H1 (cell line): ENCODE measurements at regions not wholly inside any gene's neighbourhood (a gene's known extent, or its start where the extent isn't known, plus 50 kb on each side); places are given as distances from the start of the nearest gene placed in this dataset.
"Not testable (repeated sequence)": the region's sequence is repeated elsewhere in the genome, so short reads cannot be mapped to it uniquely, and the experiment has no call there.

Experiments used
- CTCF ChIA-PET: fragments of 300-600 bp; sonication (Branson Sonifier 250); formaldehyde crosslinking; loops from one replicate; lab custom pipeline; 2021; ENCODE audit not compliant: partially characterized antibody; lab: Charles Lee
- POLR2A ChIA-PET: fragments of 300-600 bp; sonication (Branson Sonifier 250); formaldehyde crosslinking; loops from one replicate; lab custom pipeline; 2021; ENCODE audit warnings: inconsistent platforms; ENCODE audit not compliant: partially characterized antibody; lab: Charles Lee
- DNase-seq, 2 experiments: peaks; one replicate each; pipeline versions ENCODE4 v3.0.0 to v3.0.0-alpha.2; 2010 to 2022; ENCODE audit warnings: low spot score in 2 of 2, low read depth in 1 of 2, mixed read lengths in 1 of 2
- FAIRE-seq: peaks from 2 replicates; lab custom pipeline; 2011; peaks lifted over from hg19 to GRCh38; lab: Jason Lieb, UNC
- H2AFZ ChIP-seq: 2 replicates; pipeline ENCODE4 v1.8.1; 2012; ENCODE audit warnings: low read length, inconsistent platforms
- H2AK5ac ChIP-seq: 2 replicates; pipeline ENCODE4 v1.6.1; 2013; ENCODE audit warnings: low read depth, low read length
- H2BK120ac ChIP-seq: replicated peaks from 2 replicates; pipeline ENCODE3; 2013; ENCODE audit warnings: low read depth, low read length, inconsistent platforms
- H2BK12ac ChIP-seq: 2 replicates; pipeline ENCODE4 v1.6.1; 2013; ENCODE audit warnings: low read depth, low read length
- H2BK15ac ChIP-seq: 2 replicates; pipeline ENCODE4 v1.6.1; 2013; ENCODE audit warnings: low read length
- H2BK20ac ChIP-seq: 2 replicates; pipeline ENCODE4 v1.6.1; 2013; ENCODE audit warnings: low read length
- H2BK5ac ChIP-seq: 2 replicates; pipeline ENCODE4 v1.6.1; 2013; ENCODE audit warnings: low read depth, low read length
- H3K14ac ChIP-seq: 2 replicates; pipeline ENCODE4 v1.6.1; 2013; ENCODE audit warnings: inconsistent platforms; ENCODE audit not compliant: insufficient read length
- H3K18ac ChIP-seq: 2 replicates; pipeline ENCODE4 v1.6.1; 2013; ENCODE audit warnings: low read length; ENCODE audit errors: extremely low read depth
- H3K23ac ChIP-seq: 2 replicates; pipeline ENCODE4 v1.6.1; 2013; ENCODE audit warnings: inconsistent platforms; ENCODE audit not compliant: insufficient read length
- H3K23me2 ChIP-seq: 2 replicates; pipeline ENCODE4 v1.6.1; 2013; ENCODE audit warnings: low read depth, low read length
- H3K27ac ChIP-seq: 2 replicates; pipeline ENCODE4 v1.6.1; 2011; ENCODE audit warnings: low read depth, low read length, inconsistent platforms
- H3K27me3 ChIP-seq, 4 experiments: replicated peaks in 1 of 4; 1 replicate in 1 of 4; 2 replicates in 3 of 4; pipeline versions ENCODE4 v1.6.1 to v1.8.1; 2011 to 2013; ENCODE audit warnings: low read length in 3 of 4, mild to moderate bottlenecking in 3 of 4, inconsistent platforms in 2 of 4, mixed read lengths in 2 of 4, moderate library complexity in 1 of 4; ENCODE audit not compliant: control insufficient read depth in 3 of 4, insufficient read depth in 3 of 4; ENCODE audit errors: extremely low read depth in 1 of 4
- H3K36me3 ChIP-seq, 4 experiments: 2 replicates each; pipeline versions ENCODE4 v1.6.1 to v1.8.1; 2011 to 2013; ENCODE audit warnings: mild to moderate bottlenecking in 4 of 4, low read length in 3 of 4, moderate library complexity in 2 of 4, control low read depth in 1 of 4, inconsistent platforms in 1 of 4; ENCODE audit not compliant: insufficient read depth in 4 of 4, control insufficient read depth in 2 of 4
- H3K4ac ChIP-seq: replicated peaks from 2 replicates; pipeline ENCODE3; 2013; ENCODE audit warnings: low read length, low read depth, mixed read lengths, inconsistent platforms; ENCODE audit not compliant: insufficient read length
- H3K4me1 ChIP-seq, 4 experiments: replicated peaks in 1 of 4; 1 replicate in 1 of 4; 2 replicates in 3 of 4; pipeline versions ENCODE4 v1.6.1 to v1.8.1; 2011 to 2013; ENCODE audit warnings: low read length in 3 of 4, inconsistent platforms in 2 of 4, mixed read lengths in 1 of 4; ENCODE audit not compliant: insufficient read depth in 4 of 4, control insufficient read depth in 3 of 4
- H3K4me2 ChIP-seq, 2 experiments: 2 replicates each; pipeline versions ENCODE4 v1.6.1 to v1.8.1; 2011 to 2013; ENCODE audit warnings: low read depth in 2 of 2, low read length in 2 of 2, control low read depth in 1 of 2, inconsistent platforms in 1 of 2, mild to moderate bottlenecking in 1 of 2; ENCODE audit not compliant: insufficient read depth in 1 of 2
- H3K4me3 ChIP-seq, 4 experiments: fragments of 200-600, 300-600 bp in 1 of 4; sonication (generic), shearing (Covaris generic), sonication (Bioruptor Twin) in 1 of 4; 2 replicates each; pipeline versions ENCODE4 v1.5.1 to v1.8.1; 2011 to 2016; ENCODE audit warnings: low read length in 4 of 4, low read depth in 3 of 4, control low read depth in 2 of 4, inconsistent platforms in 2 of 4, mild to moderate bottlenecking in 2 of 4, mixed read lengths in 1 of 4, moderate library complexity in 1 of 4; ENCODE audit not compliant: insufficient read depth in 2 of 4; ENCODE audit errors: extremely low read depth in 1 of 4
- H3K56ac ChIP-seq: replicated peaks from 2 replicates; pipeline ENCODE3; 2013; ENCODE audit warnings: low read depth, mild to moderate bottlenecking, mixed read lengths, low read length, inconsistent platforms; ENCODE audit not compliant: insufficient read length
- H3K79me1 ChIP-seq: 2 replicates; pipeline ENCODE4 v1.6.1; 2013; ENCODE audit warnings: low read depth, low read length, control low read depth
- H3K79me2 ChIP-seq, 2 experiments: 2 replicates each; pipeline versions ENCODE4 v1.6.1 to v1.8.1; 2012 to 2013; ENCODE audit warnings: low read length in 2 of 2, mild to moderate bottlenecking in 2 of 2, inconsistent platforms in 1 of 2; ENCODE audit not compliant: insufficient read depth in 2 of 2, control insufficient read depth in 1 of 2
- H3K9ac ChIP-seq, 4 experiments: replicated peaks in 1 of 4; 1 replicate in 1 of 4; 2 replicates in 3 of 4; pipeline versions ENCODE4 v1.6.1 to v1.8.1; 2011 to 2013; ENCODE audit warnings: low read depth in 3 of 4, low read length in 3 of 4, control low read depth in 2 of 4, mild to moderate bottlenecking in 2 of 4, moderate library complexity in 2 of 4, inconsistent platforms in 1 of 4; ENCODE audit errors: extremely low read depth in 1 of 4
- H3K9me3 ChIP-seq, 2 experiments: 2 replicates each; pipeline versions ENCODE4 v1.6.1 to v1.8.1; 2012 to 2013; ENCODE audit warnings: mild to moderate bottlenecking in 2 of 2, moderate library complexity in 2 of 2, control low read depth in 1 of 2, inconsistent platforms in 1 of 2, low read depth in 1 of 2, low read length in 1 of 2, mixed read lengths in 1 of 2; ENCODE audit not compliant: insufficient read depth in 2 of 2
- H4K20me1 ChIP-seq, 2 experiments: replicated peaks in 1 of 2; 2 replicates each; pipeline versions ENCODE3 to v1.8.1; 2011 to 2013; ENCODE audit warnings: inconsistent platforms in 2 of 2, low read length in 2 of 2, mild to moderate bottlenecking in 1 of 2; ENCODE audit not compliant: insufficient read depth in 2 of 2, control insufficient read depth in 1 of 2
- H4K5ac ChIP-seq: 2 replicates; pipeline ENCODE4 v1.6.1; 2013; ENCODE audit warnings: low read length, low read depth, mixed read lengths, inconsistent platforms; ENCODE audit not compliant: insufficient read length
- H4K8ac ChIP-seq: 2 replicates; pipeline ENCODE4 v1.8.0; 2013; ENCODE audit warnings: mild to moderate bottlenecking, moderate library complexity, low read length, inconsistent platforms; ENCODE audit not compliant: insufficient read depth; ENCODE audit errors: extremely low read depth
- H4K91ac ChIP-seq: replicated peaks from 2 replicates; pipeline ENCODE3; 2013; ENCODE audit warnings: low read length, mixed read lengths, inconsistent platforms; ENCODE audit not compliant: insufficient read length
- MAX ChIP-seq: IDR thresholded peaks from 2 replicates; pipeline ENCODE4 v1.6.1; 2012; ENCODE audit warnings: inconsistent platforms
- POU5F1 ChIP-seq: IDR thresholded peaks from 2 replicates; pipeline ENCODE4 v1.6.1; 2011; ENCODE audit warnings: low read depth, mild to moderate bottlenecking, low read length, moderate library complexity
- SP1 ChIP-seq: IDR thresholded peaks from 2 replicates; pipeline ENCODE4 v1.6.1; 2011; ENCODE audit warnings: low read depth, low read length
- TEAD4 ChIP-seq: IDR thresholded peaks from 2 replicates; pipeline ENCODE4 v1.6.1; 2012; ENCODE audit warnings: low read depth, low read length, inconsistent platforms, mixed read lengths
- WGBS, 2 experiments: shearing (Covaris generic) in 1 of 2; methylation state at CpG; one replicate each; pipeline versions ENCODE4 v1.1.6 to v1.1.7; 2013 to 2015; ENCODE audit warnings: low lambda C conversion rate in 2 of 2, mixed read lengths in 2 of 2, inconsistent platforms in 1 of 2, low coverage in 1 of 2, missing lambda C conversion rate in 1 of 2; ENCODE audit not compliant: insufficient replicate concordance in 2 of 2, insufficient coverage in 1 of 2, insufficient read length in 1 of 2; ENCODE audit errors: extremely low coverage in 1 of 2, missing lambda C conversion rate in 1 of 2; 5-methylcytosine and 5-hydroxymethylcytosine counted together

- H3K79me2 ChIP-seq, H2AFZ ChIP-seq, H3K4ac ChIP-seq, H3K9ac ChIP-seq, H4K5ac ChIP-seq, H3K23me2 ChIP-seq, H3K56ac ChIP-seq, POLR2A ChIA-PET, H3K4me1 ChIP-seq, H4K20me1 ChIP-seq, H3K27ac ChIP-seq, FAIRE-seq, H4K8ac ChIP-seq: not testable (repeated sequence)
- 84% methylated on average over 2 of the region's 2 CpGs; no CpG with 5 or more reads in 1 of the 2 experiments for WGBS, 2 experiments
- Histone ChIP-seq H2BK20ac (0 out of 2 replicates have a peak overlapping the region, but pooled peaks have one; percentile 32), H2BK5ac (peak overlapping the region; percentile 52; the same call in 1 of the 2 replicates)
- TF ChIP-seq POU5F1, result 0 out of 2 replicates have a peak, but pooled peaks have one; percentile 31
- TF ChIP-seq SP1, result 0 out of 2 replicates have a peak, but pooled peaks have one; percentile 28
- peak; percentile 20; the same call in 1 of the 2 replicates for TF ChIP-seq MAX
- peak; percentile 25; the same call in 1 of the 2 replicates for TF ChIP-seq TEAD4
- TF ChIP-seq, all 59 proteins: peak for 4; not testable (repeated sequence) for 55
- not testable (repeated sequence) for H3K27me3 ChIP-seq, H3K14ac ChIP-seq, H3K4me3 ChIP-seq, H4K91ac ChIP-seq, DNase-seq, H2BK120ac ChIP-seq, H2AK5ac ChIP-seq, H3K23ac ChIP-seq, H3K36me3 ChIP-seq, H2BK15ac ChIP-seq, H3K79me1 ChIP-seq
- Histone ChIP-seq H3K9me3 (peaks cover 25 to 29% of the 10 kb centered on the region in 2 experiments), H2BK12ac (peak overlapping the region; percentile 60; the same call in 1 of the 2 replicates), H3K4me2 (peak overlapping the region in 1 of 2 experiments; percentile 38; a peak in 1 of 4 replicates), H3K18ac (peak overlapping the region; percentile 71)
- CTCF ChIA-PET, result interaction anchor here (1.2 to 2.7 kb wide), 2 partner anchors 10 to 23 kb away, joined by 4 to 14 read pairs; no protein-coding TSS in a partner anchor
Measured at GRCh38 chr10:128201826-128202225, 75.6 kb upstream of the MKI67 start.
